ENCODE measurements at regions not wholly inside any gene's neighbourhood (a gene's known extent, or its start where the extent isn't known, plus 50 kb on each side); places are given as distances from the start of the nearest gene placed in this dataset.

DNA sequence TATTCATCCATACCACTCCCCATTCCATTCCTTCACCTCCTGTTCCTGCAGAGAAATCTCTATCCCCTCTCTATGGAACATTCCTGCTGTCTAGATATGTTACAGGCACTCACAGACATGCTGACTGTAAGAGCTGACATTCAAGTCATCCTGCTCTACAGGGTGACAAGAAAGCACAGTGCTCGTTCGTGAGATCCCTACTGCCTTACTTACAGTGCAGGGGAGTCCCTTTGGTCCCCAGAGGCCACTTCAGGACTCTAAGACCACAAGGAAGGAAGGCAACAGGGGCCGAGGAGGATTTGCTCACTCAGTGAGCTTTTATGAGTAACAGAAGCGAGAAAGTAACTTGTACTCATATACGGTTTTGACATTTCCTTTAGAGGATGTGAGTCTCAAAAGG lies 110.5 kb downstream of the GAS1 start:
- POLR2A ChIA-PET: no interaction called here
- no peaks in the 10 kb centered on the region for H3K9me3 ChIP-seq (ENCODE audit: control extremely low read depth in 1 of 3, control insufficient read depth in 2 of 3, insufficient read depth in 1 of 3, low read length in 2 of 3)
- TF ChIP-seq EZH2 (IDR thresholded peaks at IDR 0.05; ENCODE audit: borderline replicate concordance, insufficient read depth, low read depth, low read length, poor library complexity, severe bottlenecking): no peak
- TF ChIP-seq, protein P1, sequence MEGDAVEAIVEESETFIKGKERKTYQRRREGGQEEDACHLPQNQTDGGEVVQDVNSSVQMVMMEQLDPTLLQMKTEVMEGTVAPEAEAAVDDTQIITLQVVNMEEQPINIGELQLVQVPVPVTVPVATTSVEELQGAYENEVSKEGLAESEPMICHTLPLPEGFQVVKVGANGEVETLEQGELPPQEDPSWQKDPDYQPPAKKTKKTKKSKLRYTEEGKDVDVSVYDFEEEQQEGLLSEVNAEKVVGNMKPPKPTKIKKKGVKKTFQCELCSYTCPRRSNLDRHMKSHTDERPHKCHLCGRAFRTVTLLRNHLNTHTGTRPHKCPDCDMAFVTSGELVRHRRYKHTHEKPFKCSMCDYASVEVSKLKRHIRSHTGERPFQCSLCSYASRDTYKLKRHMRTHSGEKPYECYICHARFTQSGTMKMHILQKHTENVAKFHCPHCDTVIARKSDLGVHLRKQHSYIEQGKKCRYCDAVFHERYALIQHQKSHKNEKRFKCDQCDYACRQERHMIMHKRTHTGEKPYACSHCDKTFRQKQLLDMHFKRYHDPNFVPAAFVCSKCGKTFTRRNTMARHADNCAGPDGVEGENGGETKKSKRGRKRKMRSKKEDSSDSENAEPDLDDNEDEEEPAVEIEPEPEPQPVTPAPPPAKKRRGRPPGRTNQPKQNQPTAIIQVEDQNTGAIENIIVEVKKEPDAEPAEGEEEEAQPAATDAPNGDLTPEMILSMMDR (IDR thresholded peaks at IDR 0.05): no peak

DNA sequence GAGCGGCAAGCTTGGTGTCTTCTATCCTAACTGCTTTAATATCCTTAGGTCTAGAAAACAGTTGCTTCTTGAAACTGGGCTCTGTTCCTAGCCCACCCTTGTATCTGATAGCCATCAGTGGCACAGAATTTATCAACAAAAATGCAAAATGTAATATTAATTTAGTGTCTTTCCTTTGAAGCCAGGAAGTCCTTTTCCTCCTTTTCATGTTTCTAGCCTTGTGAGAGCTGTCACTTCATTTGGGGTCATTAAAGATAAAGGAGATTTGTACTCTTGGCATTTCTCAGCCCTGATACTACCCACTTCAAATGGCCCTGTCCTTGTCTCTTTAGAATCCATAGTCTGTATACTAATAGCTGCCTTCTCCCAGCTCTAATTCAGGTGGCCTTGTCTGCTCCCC lies 111.0 kb downstream of the GAS1 start:
- Histone ChIP-seq H3K4me2 (replicated peaks; ENCODE audit: low read depth, low read length, poor library complexity, severe bottlenecking) (no peak overlapping the region), H3K79me2 (ENCODE audit: control insufficient read depth, insufficient read depth, low read length) (no peaks in the 10 kb centered on the region), H3K36me3 (replicated peaks in 1 of 2; ENCODE audit: control extremely low read depth in 1 of 2, control insufficient read depth in 1 of 2, extremely low read depth in 1 of 2, insufficient read depth in 2 of 2, low read length in 1 of 2) (no peaks in the 10 kb centered on the region), H3K27ac (ENCODE audit: low read length in 2 of 2) (no peak overlapping the region), H2AFZ (ENCODE audit: insufficient read depth, low read depth, low read length, poor library complexity, severe bottlenecking) (no peak overlapping the region), H3K4me3 (ENCODE audit: control extremely low read depth in 1 of 5, extremely low read depth in 1 of 5, insufficient read depth in 1 of 5, low read depth in 2 of 5, low read length in 4 of 5) (no peak overlapping the region), H3K27me3 (replicated peaks in 1 of 4; ENCODE audit: control extremely low read depth in 1 of 4, control insufficient read depth in 3 of 4, insufficient read depth in 4 of 4, low read length in 3 of 4) (no peaks in the 10 kb centered on the region), H4K20me1 (ENCODE audit: control insufficient read depth, insufficient read depth, low read length, poor library complexity, severe bottlenecking) (no peaks in the 10 kb centered on the region), H3K9me3 (ENCODE audit: control extremely low read depth in 1 of 3, control insufficient read depth in 2 of 3, insufficient read depth in 1 of 3, low read length in 2 of 3) (no peaks in the 10 kb centered on the region), H3K4me1 (ENCODE audit: control insufficient read depth in 2 of 2, insufficient read depth in 2 of 2, low read length in 2 of 2) (no peaks in the 10 kb centered on the region), H3K9ac (ENCODE audit: low read length) (no peak overlapping the region)
- ChIA-PET POLR2A (no interaction called here), CTCF (no interaction called here)
- no peak for DNase-seq
- Mint-ChIP-seq H3K27me3 (no peaks in the 10 kb centered on the region), H3K4me1 (no peaks in the 10 kb centered on the region), H3K27ac (no peak overlapping the region), H3K9me3 (ENCODE audit: insufficient read depth) (no peaks in the 10 kb centered on the region), H3K4me3 (no peak overlapping the region)
- WGBS (ENCODE audit: insufficient coverage): no CpG with 5 or more reads among the region's 1 CpG
- intact Hi-C loops (cut with micrococcal nuclease): no loop called here
- TF ChIP-seq EZH2 (IDR thresholded peaks at IDR 0.05; ENCODE audit: borderline replicate concordance, insufficient read depth, low read depth, low read length, poor library complexity, severe bottlenecking): no peak
- TF ChIP-seq, protein P1 (IDR thresholded peaks at IDR 0.05): no peak
- ATAC-seq (ENCODE audit: low read depth): no peak

More for the DNA sequence above, 110.5 kb downstream of the GAS1 start:
- no peak for DNase-seq
- intact Hi-C loops (cut with micrococcal nuclease): no loop called here
- Mint-ChIP-seq H3K4me1 (no peaks in the 10 kb centered on the region), H3K27me3 (no peaks in the 10 kb centered on the region), H3K9me3 (ENCODE audit: insufficient read depth) (no peaks in the 10 kb centered on the region), H3K27ac (no peak overlapping the region), H3K4me3 (no peak overlapping the region)
- Histone ChIP-seq H3K4me2 (replicated peaks; ENCODE audit: low read depth, low read length, poor library complexity, severe bottlenecking) (no peak overlapping the region), H3K27me3 (replicated peaks in 1 of 4; ENCODE audit: control extremely low read depth in 1 of 4, control insufficient read depth in 3 of 4, insufficient read depth in 4 of 4, low read length in 3 of 4) (no peaks in the 10 kb centered on the region), H4K20me1 (ENCODE audit: control insufficient read depth, insufficient read depth, low read length, poor library complexity, severe bottlenecking) (no peaks in the 10 kb centered on the region), H3K79me2 (ENCODE audit: control insufficient read depth, insufficient read depth, low read length) (no peaks in the 10 kb centered on the region), H3K27ac (ENCODE audit: low read length in 2 of 2) (no peak overlapping the region), H3K36me3 (replicated peaks in 1 of 2; ENCODE audit: control extremely low read depth in 1 of 2, control insufficient read depth in 1 of 2, extremely low read depth in 1 of 2, insufficient read depth in 2 of 2, low read length in 1 of 2) (no peaks in the 10 kb centered on the region), H3K4me1 (ENCODE audit: control insufficient read depth in 2 of 2, insufficient read depth in 2 of 2, low read length in 2 of 2) (no peaks in the 10 kb centered on the region), H2AFZ (ENCODE audit: insufficient read depth, low read depth, low read length, poor library complexity, severe bottlenecking) (no peak overlapping the region), H3K4me3 (ENCODE audit: control extremely low read depth in 1 of 5, extremely low read depth in 1 of 5, insufficient read depth in 1 of 5, low read depth in 2 of 5, low read length in 4 of 5) (no peak overlapping the region), H3K9ac (ENCODE audit: low read length) (no peak overlapping the region)
- no peak for ATAC-seq (ENCODE audit: low read depth)
- CTCF ChIA-PET: no interaction called here
- 59% methylated on average over 4 of the region's 5 CpGs for WGBS (ENCODE audit: insufficient coverage)
